ENCODE measurements at regions not wholly inside any gene's neighbourhood (a gene's known extent, or its start where the extent isn't known, plus 50 kb on each side); places are given as distances from the start of the nearest gene placed in this dataset.

DNA sequence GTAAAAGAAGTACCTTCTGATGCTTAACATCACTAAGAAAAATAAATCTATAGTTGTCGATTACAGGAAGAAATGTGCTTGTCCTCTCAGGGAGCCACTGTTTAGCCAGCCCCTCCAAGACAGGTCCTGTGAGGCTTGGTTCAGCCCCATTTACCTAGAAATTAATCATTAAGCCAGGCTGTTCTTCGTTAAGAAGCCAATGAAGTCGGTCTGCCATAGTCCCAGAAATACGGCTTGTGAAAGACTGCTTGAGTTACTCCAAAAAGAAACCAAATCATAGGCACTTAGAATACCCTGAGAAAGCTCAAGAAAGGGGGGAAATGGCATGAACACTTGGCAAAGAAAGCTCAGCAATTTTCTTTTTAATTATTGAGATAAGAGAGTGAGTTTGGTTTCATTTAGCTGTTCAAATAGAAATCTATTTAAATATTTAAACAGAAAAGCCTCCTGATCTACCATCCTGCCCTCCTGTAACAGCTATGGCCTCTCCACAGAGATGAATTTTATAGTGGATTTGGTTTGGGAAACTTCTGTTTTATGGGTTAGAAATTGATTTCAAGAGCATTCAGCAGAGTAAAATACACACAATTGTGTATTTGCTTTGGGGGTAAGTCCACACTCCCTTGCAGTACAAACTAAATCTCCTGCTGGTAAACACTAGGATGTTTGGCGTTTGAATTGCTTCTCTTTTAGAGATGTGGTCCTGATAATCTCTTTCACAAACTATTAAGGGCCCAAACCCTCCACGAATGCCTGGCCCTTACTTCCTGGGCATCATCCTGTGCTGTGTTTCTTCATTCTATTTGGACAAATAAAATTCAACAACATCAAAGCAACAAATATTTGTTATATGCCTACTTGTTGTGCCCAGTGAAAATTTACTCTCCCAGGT, 234.4 kb downstream of the SEC23A start:
- no peak overlapping the region for H3K4me3 ChIP-seq (ENCODE audit: low read depth, low read length)
- DNase-seq (ENCODE audit: low read depth), result no peak
- TF ChIP-seq, protein P1, sequence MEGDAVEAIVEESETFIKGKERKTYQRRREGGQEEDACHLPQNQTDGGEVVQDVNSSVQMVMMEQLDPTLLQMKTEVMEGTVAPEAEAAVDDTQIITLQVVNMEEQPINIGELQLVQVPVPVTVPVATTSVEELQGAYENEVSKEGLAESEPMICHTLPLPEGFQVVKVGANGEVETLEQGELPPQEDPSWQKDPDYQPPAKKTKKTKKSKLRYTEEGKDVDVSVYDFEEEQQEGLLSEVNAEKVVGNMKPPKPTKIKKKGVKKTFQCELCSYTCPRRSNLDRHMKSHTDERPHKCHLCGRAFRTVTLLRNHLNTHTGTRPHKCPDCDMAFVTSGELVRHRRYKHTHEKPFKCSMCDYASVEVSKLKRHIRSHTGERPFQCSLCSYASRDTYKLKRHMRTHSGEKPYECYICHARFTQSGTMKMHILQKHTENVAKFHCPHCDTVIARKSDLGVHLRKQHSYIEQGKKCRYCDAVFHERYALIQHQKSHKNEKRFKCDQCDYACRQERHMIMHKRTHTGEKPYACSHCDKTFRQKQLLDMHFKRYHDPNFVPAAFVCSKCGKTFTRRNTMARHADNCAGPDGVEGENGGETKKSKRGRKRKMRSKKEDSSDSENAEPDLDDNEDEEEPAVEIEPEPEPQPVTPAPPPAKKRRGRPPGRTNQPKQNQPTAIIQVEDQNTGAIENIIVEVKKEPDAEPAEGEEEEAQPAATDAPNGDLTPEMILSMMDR (IDR thresholded peaks at IDR 0.05; ENCODE audit: low read depth, low read length, missing control alignments), result no peak
- in situ Hi-C loops (cut with HindIII; ENCODE audit: low sequenced_read_pairs), result no loop called here

DNA sequence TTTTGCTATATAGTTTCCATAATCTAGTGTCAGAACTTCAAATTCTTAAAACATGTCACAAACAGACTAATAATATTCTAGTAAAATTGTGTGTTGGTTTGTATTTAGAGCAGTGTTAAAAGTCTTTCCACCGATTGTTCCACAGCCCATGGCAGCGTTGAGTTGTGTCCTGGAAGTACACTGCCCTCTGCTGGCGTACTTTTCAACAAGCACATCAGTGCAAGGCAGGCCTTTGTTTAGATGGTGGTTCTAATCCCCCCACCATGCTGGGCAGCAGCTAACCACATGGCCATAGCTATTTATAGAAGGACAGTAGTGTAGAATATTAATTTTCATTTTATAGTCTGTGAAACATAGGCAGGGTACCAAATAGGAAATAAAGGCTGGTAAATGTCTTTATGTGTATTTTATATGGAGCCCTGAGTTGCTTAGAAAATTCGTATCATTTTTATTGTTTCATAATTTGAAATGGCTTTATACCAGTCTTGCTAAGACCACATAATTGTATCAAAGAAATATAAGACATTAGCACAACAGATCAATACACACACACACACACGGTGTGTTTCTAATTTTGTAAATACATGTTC, 235.4 kb downstream of the SEC23A start:
- peak; percentile 86 for DNase-seq (ENCODE audit: low read depth)
- in situ Hi-C loops (cut with HindIII; ENCODE audit: low sequenced_read_pairs), result no loop called here
- TF ChIP-seq, protein P1 (IDR thresholded peaks at IDR 0.05; ENCODE audit: low read depth, low read length, missing control alignments), result peak; percentile 86
- H3K4me3 ChIP-seq (ENCODE audit: low read depth, low read length), result no peak overlapping the region

DNA sequence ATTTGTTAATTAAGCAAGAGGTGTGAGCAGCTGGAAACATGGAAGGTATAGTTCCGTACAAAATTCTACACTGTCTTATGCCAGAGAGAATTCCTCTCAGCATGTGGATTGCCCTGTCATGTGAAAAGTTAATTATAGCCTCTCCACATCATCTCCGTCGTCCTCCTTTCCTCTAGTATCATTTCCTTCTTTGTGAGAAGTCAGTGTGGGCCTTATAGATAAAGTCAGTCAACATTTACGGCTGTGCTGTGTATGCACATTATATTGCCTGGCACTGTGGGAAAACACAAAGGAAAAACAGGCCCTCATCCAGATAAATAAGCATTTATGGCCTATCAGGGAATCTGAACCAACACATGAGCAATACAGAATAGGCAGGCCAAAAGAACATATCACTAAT, 236.6 kb downstream of the SEC23A start:
- no peak for DNase-seq (ENCODE audit: low read depth)
- TF ChIP-seq, protein P1 (IDR thresholded peaks at IDR 0.05; ENCODE audit: low read depth, low read length, missing control alignments), result no peak
- in situ Hi-C loops (cut with HindIII; ENCODE audit: low sequenced_read_pairs), result no loop called here
- no peak overlapping the region for H3K4me3 ChIP-seq (ENCODE audit: low read depth, low read length)

DNA sequence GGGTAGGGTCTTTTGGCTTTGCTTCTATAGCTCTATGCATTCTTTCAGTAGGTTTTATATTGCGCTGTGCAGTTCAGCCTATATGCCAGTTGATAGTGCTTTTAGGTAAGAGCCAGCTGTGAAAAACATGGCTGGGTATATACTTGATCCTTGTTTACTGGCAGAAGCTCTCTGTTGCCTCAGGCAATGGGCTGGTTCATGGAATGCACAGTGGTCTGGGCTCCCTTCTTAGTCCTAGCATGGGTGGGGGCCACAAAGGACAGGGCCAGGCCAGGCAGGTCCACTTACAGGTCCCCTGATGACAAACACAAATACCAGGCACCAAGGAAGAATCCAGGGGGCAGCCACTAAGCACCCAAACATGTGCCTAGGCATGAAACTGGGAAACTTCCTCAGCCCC, 240.7 kb downstream of the SEC23A start:
- in situ Hi-C loops (cut with HindIII; ENCODE audit: low sequenced_read_pairs), result no loop called here
- no peak overlapping the region for H3K4me3 ChIP-seq (ENCODE audit: low read depth, low read length)
- TF ChIP-seq, protein P1 (IDR thresholded peaks at IDR 0.05; ENCODE audit: low read depth, low read length, missing control alignments), result no peak
- no peak for DNase-seq (ENCODE audit: low read depth)

DNA sequence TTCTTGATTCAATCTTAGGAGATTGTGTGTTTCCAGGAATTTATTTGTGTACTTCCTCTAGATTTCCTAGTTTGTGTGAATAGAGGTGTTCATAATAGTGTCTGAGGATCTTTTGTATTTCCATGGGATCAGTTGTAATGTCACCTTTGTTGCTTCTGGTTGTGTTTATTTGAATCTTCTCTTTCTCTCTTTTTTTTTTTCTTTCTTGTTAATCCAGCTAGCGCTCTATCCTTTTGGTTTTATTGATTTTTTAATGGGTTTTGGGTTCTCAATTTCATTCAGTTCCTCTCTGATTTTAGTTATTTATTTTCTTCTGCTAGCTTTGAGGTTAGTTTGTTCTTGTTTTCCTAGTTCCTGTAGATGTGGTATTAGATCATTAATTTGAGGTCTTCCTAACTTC, 242.5 kb downstream of the SEC23A start:
- TF ChIP-seq, protein P1 (IDR thresholded peaks at IDR 0.05; ENCODE audit: low read depth, low read length, missing control alignments), result no peak
- no peak for DNase-seq (ENCODE audit: low read depth)
- in situ Hi-C loops (cut with HindIII; ENCODE audit: low sequenced_read_pairs), result no loop called here

DNA sequence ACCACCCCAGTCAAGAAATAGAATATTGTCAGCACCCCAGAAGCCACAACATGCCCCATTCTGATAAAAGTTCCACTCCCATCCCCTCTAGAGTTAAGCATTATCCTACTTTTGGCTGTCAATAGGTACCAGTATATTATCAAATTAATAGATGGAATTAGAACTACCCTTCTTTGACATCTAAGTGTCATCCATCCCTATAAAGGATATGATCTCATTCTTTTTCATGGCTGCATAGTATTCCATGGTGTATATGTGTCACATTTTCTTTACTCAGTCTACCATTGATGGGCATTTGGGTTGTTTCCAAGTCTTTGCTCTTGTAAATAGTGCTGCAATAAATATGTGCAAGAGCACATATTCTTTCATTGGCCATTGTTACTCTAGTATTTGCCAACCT, 246.2 kb downstream of the SEC23A start:
- TF ChIP-seq, protein P1 (IDR thresholded peaks at IDR 0.05; ENCODE audit: low read depth, low read length, missing control alignments), result no peak
- in situ Hi-C loops (cut with HindIII; ENCODE audit: low sequenced_read_pairs), result no loop called here
- DNase-seq (ENCODE audit: low read depth), result no peak
- H3K4me3 ChIP-seq (ENCODE audit: low read depth, low read length), result no peak overlapping the region

More for the DNA sequence above, 242.5 kb downstream of the SEC23A start:
- H3K4me3 ChIP-seq (ENCODE audit: low read depth, low read length), result no peak overlapping the region

Measured in astrocyte of the cerebellum (primary cell).